HEK293 (cell line): ENCODE measurements at regions not wholly inside any gene's neighbourhood (a gene's known extent, or its start where the extent isn't known, plus 50 kb on each side); places are given as distances from the start of the nearest gene placed in this dataset.

Experiments used
- CTCF ChIA-PET: fragments of 350-600 bp; formaldehyde crosslinking; extraction: SDS; loops from one replicate; lab custom pipeline; 2021; ENCODE audit warnings: antibody characterized with exemption; lab: Yijun Ruan, JAX
- POLR2A ChIA-PET: fragments of 300-600 bp; formaldehyde crosslinking; extraction: SDS; loops from one replicate; lab custom pipeline; 2020; ENCODE audit warnings: antibody characterized with exemption, inconsistent platforms; lab: Yijun Ruan, JAX
- H3K27ac ChIP-seq: fragments of 200-500 bp; sonication (Bioruptor generic); 2 replicates; pipeline ENCODE4 v1.5.1; 2014; ENCODE audit warnings: low read depth, low read length, control low read depth, inconsistent platforms; ENCODE audit errors: extremely low read depth
- H3K36me3 ChIP-seq, 2 experiments: fragments of 200-500 bp in 1 of 2; sonication (Bioruptor generic) in 1 of 2; 1 replicate in 1 of 2; 2 replicates in 1 of 2; pipeline ENCODE4 v1.5.1; 2014 to 2017; ENCODE audit warnings: inconsistent platforms in 2 of 2, low read length in 2 of 2; ENCODE audit not compliant: control insufficient read depth in 2 of 2, insufficient read depth in 1 of 2
- H3K4me1 ChIP-seq: fragments of 200-500 bp; sonication (Bioruptor generic); 2 replicates; pipeline ENCODE4 v1.5.1; 2014; ENCODE audit warnings: mild to moderate bottlenecking, low read length, inconsistent platforms; ENCODE audit not compliant: control insufficient read depth, insufficient read depth
- H3K4me3 ChIP-seq: 2 replicates; pipeline ENCODE4 v1.5.1; 2011; ENCODE audit warnings: low read depth, mild to moderate bottlenecking, control low read depth, low read length, moderate library complexity
- H3K9me3 ChIP-seq: fragments of 200-500 bp; sonication (Bioruptor generic); 2 replicates; pipeline ENCODE4 v1.5.1; 2014; ENCODE audit warnings: low read depth, low read length, inconsistent platforms; ENCODE audit not compliant: control insufficient read depth, insufficient read depth
- BCL11A ChIP-seq: fragments of 450-650 bp; formaldehyde crosslinking; IDR thresholded peaks from 2 replicates; pipeline ENCODE4 v1.5.1; 2016; ENCODE audit warnings: low read depth, missing biosample characterization, missing genetic modification characterization
- GLI2 ChIP-seq: fragments of 450-650 bp; formaldehyde crosslinking; IDR thresholded peaks from 2 replicates; pipeline ENCODE4; 2017; ENCODE audit warnings: missing biosample characterization, missing genetic modification characterization, low read depth, borderline replicate concordance
- HOXA7 ChIP-seq: sonication (generic); formaldehyde crosslinking; IDR thresholded peaks from 2 replicates; pipeline ENCODE4 v1.8.1; 2022; ENCODE audit warnings: missing genetic modification reagents, borderline replicate concordance
- KLF16 ChIP-seq: fragments of 450-650 bp; formaldehyde crosslinking; IDR thresholded peaks from 2 replicates; pipeline ENCODE4 v1.5.1; 2017; ENCODE audit warnings: missing biosample characterization, missing genetic modification characterization
- KLF8 ChIP-seq: fragments of 450-650 bp; formaldehyde crosslinking; IDR thresholded peaks from 2 replicates; pipeline ENCODE4 v1.5.1; 2016; ENCODE audit warnings: missing biosample characterization, missing genetic modification characterization
- RBAK ChIP-seq: fragments of 450-650 bp; formaldehyde crosslinking; IDR thresholded peaks from 2 replicates; pipeline ENCODE4 v1.5.1; 2016; ENCODE audit warnings: missing biosample characterization, missing genetic modification characterization
- SP7 ChIP-seq: fragments of 450-650 bp; formaldehyde crosslinking; IDR thresholded peaks from 2 replicates; pipeline ENCODE4 v1.5.1; 2016; ENCODE audit warnings: missing biosample characterization, missing genetic modification characterization
- TSHZ1 ChIP-seq: fragments of 450-650 bp; formaldehyde crosslinking; IDR thresholded peaks from 2 replicates; pipeline ENCODE4 v1.5.1; 2016; ENCODE audit warnings: missing biosample characterization, missing genetic modification characterization, borderline replicate concordance
- YY1 ChIP-seq: fragments of 450-650 bp; formaldehyde crosslinking; IDR thresholded peaks from 2 replicates; pipeline ENCODE4 v1.5.1; 2018; ENCODE audit warnings: missing biosample characterization, missing genetic modification characterization
- ZBTB49 ChIP-seq: fragments of 450-650 bp; formaldehyde crosslinking; IDR thresholded peaks from 2 replicates; pipeline ENCODE4 v1.5.1; 2016; ENCODE audit warnings: missing biosample characterization, missing genetic modification characterization, low read depth
- ZNF121 ChIP-seq: fragments of 450-650 bp; formaldehyde crosslinking; IDR thresholded peaks from 2 replicates; pipeline ENCODE4 v1.5.1; 2016; ENCODE audit warnings: missing biosample characterization, missing genetic modification characterization
- ZNF16 ChIP-seq: fragments of 450-650 bp; formaldehyde crosslinking; IDR thresholded peaks from 2 replicates; pipeline ENCODE4 v1.5.1; 2016; ENCODE audit warnings: low read depth, missing biosample characterization, missing genetic modification characterization
- ZNF174 ChIP-seq: fragments of 450-650 bp; formaldehyde crosslinking; IDR thresholded peaks from 2 replicates; pipeline ENCODE4 v1.5.0; 2017; ENCODE audit warnings: missing biosample characterization, mild to moderate bottlenecking, missing genetic modification characterization
- ZNF214 ChIP-seq: fragments of 450-650 bp; formaldehyde crosslinking; IDR thresholded peaks from 2 replicates; pipeline ENCODE4 v1.5.1; 2017; ENCODE audit warnings: missing biosample characterization, mild to moderate bottlenecking, missing genetic modification characterization, borderline replicate concordance
- ZNF311 ChIP-seq: fragments of 450-650 bp; formaldehyde crosslinking; IDR thresholded peaks from 2 replicates; pipeline ENCODE4 v1.5.1; 2017; ENCODE audit warnings: missing biosample characterization, missing genetic modification characterization, borderline replicate concordance
- ZNF324 ChIP-seq: fragments of 450-650 bp; formaldehyde crosslinking; IDR thresholded peaks from 2 replicates; pipeline ENCODE4 v1.5.1; 2016; ENCODE audit warnings: missing biosample characterization, missing genetic modification characterization
- ZNF354C ChIP-seq: fragments of 450-650 bp; formaldehyde crosslinking; IDR thresholded peaks from 2 replicates; pipeline ENCODE4 v1.5.1; 2016; ENCODE audit warnings: missing biosample characterization, missing genetic modification characterization, low read depth, borderline replicate concordance
- ZNF48 ChIP-seq: fragments of 450-650 bp; formaldehyde crosslinking; IDR thresholded peaks from 2 replicates; pipeline ENCODE4 v1.5.1; 2016; ENCODE audit warnings: missing biosample characterization, missing genetic modification characterization
- ZNF624 ChIP-seq: fragments of 450-650 bp; formaldehyde crosslinking; IDR thresholded peaks from 2 replicates; pipeline ENCODE4 v1.5.1; 2017; ENCODE audit warnings: missing biosample characterization, missing genetic modification characterization
- ZNF626 ChIP-seq: fragments of 450-650 bp; sonication (Bioruptor Pico); formaldehyde crosslinking; IDR thresholded peaks from 2 replicates; pipeline ENCODE4 v1.5.1; 2018; ENCODE audit warnings: missing biosample characterization, missing genetic modification characterization, inconsistent platforms
- ZNF76 ChIP-seq: fragments of 450-650 bp; formaldehyde crosslinking; IDR thresholded peaks from 2 replicates; pipeline ENCODE4; 2016; ENCODE audit warnings: low read depth, missing biosample characterization, missing genetic modification characterization, borderline replicate concordance
- ZNF843 ChIP-seq: fragments of 450-650 bp; formaldehyde crosslinking; IDR thresholded peaks from 2 replicates; pipeline ENCODE4 v1.5.1; 2016; ENCODE audit warnings: missing biosample characterization, missing genetic modification characterization
- ZSCAN5A ChIP-seq: fragments of 450-650 bp; formaldehyde crosslinking; IDR thresholded peaks from 2 replicates; pipeline ENCODE4 v1.5.1; 2016; ENCODE audit warnings: missing biosample characterization, missing genetic modification characterization
- ZXDB ChIP-seq: fragments of 450-650 bp; formaldehyde crosslinking; IDR thresholded peaks from 2 replicates; pipeline ENCODE4 v1.5.1; 2016; ENCODE audit warnings: missing biosample characterization, missing genetic modification characterization
- TF ChIP-seq, protein P1 (sequence below): fragments of 450-650 bp; formaldehyde crosslinking; IDR thresholded peaks from 2 replicates; pipeline ENCODE4 v1.5.1; 2016; ENCODE audit warnings: missing biosample characterization, missing genetic modification characterization, borderline replicate concordance
- TF ChIP-seq, protein P2 (sequence below): fragments of 450-650 bp; formaldehyde crosslinking; IDR thresholded peaks from 2 replicates; pipeline ENCODE4 v1.5.1; 2016; ENCODE audit warnings: missing biosample characterization, missing genetic modification characterization

DNA sequence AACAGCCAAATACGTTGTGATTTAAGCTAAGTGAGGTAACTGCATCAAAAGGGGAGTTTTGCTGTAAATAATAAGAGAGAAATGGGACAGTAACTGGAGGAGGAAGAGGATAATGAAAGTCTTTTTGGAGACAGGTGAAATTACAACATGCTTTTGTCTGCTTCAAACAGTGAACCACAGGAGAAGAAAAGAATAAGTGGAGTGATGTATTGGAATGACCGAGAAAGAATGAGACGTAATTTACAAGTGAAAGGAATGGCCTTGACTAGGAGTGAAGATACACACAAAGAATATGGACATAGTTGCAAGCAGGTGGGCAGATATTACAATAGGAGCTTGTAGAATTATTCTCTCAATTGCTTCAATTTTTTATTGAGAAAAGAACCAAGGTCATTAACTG lies 550.8 kb downstream of the DIPK2A start:
- no peak overlapping the region for H3K4me3 ChIP-seq
- no peaks in the 10 kb centered on the region for H3K36me3 ChIP-seq
- ChIA-PET CTCF (no interaction called here), POLR2A (no interaction called here)
- no peaks in the 10 kb centered on the region for H3K9me3 ChIP-seq
- no peaks in the 10 kb centered on the region for H3K4me1 ChIP-seq
- TF ChIP-seq YY1 (tag by site-specific recombination) = no peak
- TF ChIP-seq, protein P1, sequence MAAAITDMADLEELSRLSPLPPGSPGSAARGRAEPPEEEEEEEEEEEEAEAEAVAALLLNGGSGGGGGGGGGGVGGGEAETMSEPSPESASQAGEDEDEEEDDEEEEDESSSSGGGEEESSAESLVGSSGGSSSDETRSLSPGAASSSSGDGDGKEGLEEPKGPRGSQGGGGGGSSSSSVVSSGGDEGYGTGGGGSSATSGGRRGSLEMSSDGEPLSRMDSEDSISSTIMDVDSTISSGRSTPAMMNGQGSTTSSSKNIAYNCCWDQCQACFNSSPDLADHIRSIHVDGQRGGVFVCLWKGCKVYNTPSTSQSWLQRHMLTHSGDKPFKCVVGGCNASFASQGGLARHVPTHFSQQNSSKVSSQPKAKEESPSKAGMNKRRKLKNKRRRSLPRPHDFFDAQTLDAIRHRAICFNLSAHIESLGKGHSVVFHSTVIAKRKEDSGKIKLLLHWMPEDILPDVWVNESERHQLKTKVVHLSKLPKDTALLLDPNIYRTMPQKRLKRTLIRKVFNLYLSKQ (tag by site-specific recombination) = no peak
- TF ChIP-seq, protein P2, sequence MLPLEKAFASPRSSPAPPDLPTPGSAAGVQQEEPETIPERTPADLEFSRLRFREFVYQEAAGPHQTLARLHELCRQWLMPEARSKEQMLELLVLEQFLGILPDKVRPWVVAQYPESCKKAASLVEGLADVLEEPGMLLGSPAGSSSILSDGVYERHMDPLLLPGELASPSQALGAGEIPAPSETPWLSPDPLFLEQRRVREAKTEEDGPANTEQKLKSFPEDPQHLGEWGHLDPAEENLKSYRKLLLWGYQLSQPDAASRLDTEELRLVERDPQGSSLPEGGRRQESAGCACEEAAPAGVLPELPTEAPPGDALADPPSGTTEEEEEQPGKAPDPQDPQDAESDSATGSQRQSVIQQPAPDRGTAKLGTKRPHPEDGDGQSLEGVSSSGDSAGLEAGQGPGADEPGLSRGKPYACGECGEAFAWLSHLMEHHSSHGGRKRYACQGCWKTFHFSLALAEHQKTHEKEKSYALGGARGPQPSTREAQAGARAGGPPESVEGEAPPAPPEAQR (tag by site-specific recombination) = no peak
- no peak for TF ChIP-seq ZNF121 (tag by site-specific recombination)
- TF ChIP-seq ZXDB (tag by site-specific recombination) = no peak
- TF ChIP-seq ZNF48 (tag by site-specific recombination) = no peak
- no peak for TF ChIP-seq ZNF311 (tag by site-specific recombination)
- no peak for TF ChIP-seq SP7
- no peak for TF ChIP-seq BCL11A (tag by site-specific recombination)
- TF ChIP-seq GLI2 (tag by site-specific recombination) = no peak
- no peak overlapping the region for H3K27ac ChIP-seq

DNA sequence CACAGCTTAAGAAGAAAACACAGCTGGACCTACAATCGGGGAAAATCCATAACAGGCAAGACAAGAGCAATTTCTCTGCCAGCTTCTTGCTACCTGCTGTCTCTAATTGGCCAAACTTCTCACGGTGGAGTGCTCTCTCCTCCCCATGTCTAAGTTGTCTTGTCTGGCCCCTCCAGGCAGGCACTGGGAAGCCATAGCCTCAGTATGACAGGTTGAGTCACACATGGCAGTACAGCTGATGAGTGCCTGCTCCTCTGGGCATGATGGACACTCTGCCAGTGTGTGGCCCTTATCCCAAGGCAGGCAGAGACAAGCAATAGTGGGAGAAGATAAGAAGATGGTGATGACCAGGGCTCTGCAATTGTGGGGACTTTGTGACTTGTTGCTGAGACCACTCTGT lies 551.8 kb downstream of the DIPK2A start:
- no peak overlapping the region for H3K27ac ChIP-seq
- no peaks in the 10 kb centered on the region for H3K36me3 ChIP-seq
- POLR2A ChIA-PET = no interaction called here
- CTCF ChIA-PET = interaction anchor here (0.7 kb wide), 1 partner anchor 1389 kb away, joined by 3 read pairs; no protein-coding TSS in a partner anchor
- no peaks in the 10 kb centered on the region for H3K9me3 ChIP-seq
- no peaks in the 10 kb centered on the region for H3K4me1 ChIP-seq
- no peak overlapping the region for H3K4me3 ChIP-seq
- TF ChIP-seq ZNF174 (tag by site-specific recombination) (no peak), ZNF76 (tag by site-specific recombination) (no peak), ZNF324 (tag by site-specific recombination) (no peak), KLF8 (tag by site-specific recombination) (no peak), ZNF843 (tag by site-specific recombination) (no peak), ZNF626 (tag by site-specific recombination) (no peak), ZNF354C (no peak), RBAK (no peak), ZSCAN5A (tag by site-specific recombination) (no peak), ZNF214 (no peak), KLF16 (tag by site-specific recombination) (no peak), HOXA7 (no peak), TSHZ1 (no peak), ZNF16 (tag by site-specific recombination) (no peak), ZBTB49 (tag by site-specific recombination) (no peak), ZNF624 (tag by site-specific recombination) (no peak)
